Amygdala (tissue), 56 donors: ENCODE measurements at regions not wholly inside any gene's neighbourhood (a gene's known extent, or its start where the extent isn't known, plus 50 kb on each side); places are given as distances from the start of the nearest gene placed in this dataset.

ENCODE experiments used
- DNase-seq, 56 donors: peaks; one replicate each; lab custom pipeline; 2025; lab: John Stamatoyannopoulos, UW

DNA sequence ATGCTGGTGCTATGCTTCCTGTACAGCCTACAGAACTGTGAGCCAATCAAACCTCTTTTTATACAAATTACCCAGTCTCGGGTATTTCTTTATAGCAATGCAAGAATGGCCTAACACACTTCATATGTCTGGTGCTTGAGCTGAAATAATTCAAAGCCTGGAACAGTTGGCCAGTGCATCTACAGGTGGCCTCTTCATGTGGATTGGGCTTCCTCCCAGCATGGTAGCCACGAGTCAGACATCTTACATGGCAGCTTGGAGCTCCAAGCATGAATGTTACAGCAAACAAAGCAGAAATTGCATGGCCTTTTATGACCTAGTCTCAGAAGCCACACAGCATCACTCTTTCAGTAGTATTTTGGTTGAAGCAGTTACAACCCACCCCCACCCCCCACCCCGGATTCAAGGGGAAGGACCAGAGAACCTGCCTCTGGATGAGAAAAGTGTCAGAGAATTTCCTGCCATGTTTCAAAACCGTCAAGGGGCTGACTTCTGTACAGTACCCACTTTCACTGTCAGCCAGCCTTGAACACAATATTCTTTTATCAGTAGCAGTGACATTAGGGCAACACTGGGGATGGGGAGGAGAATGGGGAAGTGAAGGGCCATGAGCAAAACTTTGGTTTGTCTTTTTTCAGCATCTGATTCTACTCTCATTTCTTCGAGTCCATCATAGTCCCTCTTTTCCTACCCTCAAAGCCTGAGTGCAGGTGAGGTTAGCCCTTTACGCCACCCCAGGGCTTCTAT is 368.7 kb downstream of the BCOR start:
- no peak for DNase-seq

DNA sequence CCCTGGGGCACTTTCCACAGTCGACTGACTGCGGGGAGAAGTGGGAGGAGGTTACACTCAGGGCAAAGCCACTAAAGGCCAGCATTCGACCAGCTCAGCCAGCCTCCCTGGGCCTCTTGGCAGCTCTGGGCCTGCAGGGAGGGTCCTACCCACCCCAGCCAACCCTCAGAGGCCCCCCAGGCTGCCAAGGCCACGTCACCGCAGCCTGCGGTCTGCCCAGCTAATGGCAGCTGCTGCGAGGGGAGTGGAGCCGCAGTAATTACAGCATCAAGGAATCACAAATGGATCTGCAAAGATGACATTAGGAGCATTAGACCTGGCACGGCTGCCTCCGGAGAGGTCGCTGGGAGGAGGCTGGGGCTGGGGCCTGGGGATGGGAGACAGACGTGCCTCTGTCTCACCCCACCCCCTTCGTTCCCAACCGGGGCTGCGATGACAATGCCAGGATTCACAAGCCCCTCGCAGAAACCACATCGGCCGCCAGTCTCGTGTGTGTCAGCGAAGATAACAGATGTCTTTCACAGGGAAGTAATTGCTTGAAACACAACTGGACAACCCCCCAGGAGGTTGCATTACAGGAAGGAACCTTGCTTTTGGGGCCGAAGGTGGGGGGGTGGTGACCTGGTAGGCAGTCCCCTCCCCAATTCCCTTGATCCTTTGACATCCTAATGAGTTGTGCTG is 367.6 kb downstream of the BCOR start:
- DNase-seq, result peak in 11 of 56 donors; percentile 1 to 30 (median 10)

GRCh38 chrX:39730662-39731329 is 367.0 kb downstream of the BCOR start:
- DNase-seq, result peak in 45 of 56 donors; percentile 2 to 63 (median 24)

GRCh38 chrX:39731330-39731667 is 366.5 kb downstream of the BCOR start:
- no peak for DNase-seq

DNA sequence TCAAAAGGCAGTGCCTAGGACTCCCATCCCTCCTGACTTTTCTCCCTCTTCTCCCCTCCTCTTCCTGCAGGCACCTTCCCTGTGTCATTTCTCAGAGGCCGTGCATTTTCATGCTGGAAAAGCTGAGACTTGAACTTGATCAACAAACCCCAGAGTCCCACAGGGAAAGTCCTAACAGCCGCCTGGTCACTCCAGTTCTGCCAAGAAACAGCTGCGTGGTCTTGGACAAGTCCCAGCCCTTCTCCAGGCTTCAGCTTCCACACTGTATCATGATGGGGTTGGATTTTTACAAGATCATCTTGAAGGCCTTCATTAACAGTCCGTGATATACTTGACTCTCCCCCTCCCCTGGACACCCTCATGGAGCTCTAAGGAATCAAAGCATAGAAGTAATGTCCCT is 366.0 kb downstream of the BCOR start:
- DNase-seq, result no peak

GRCh38 chrX:39733745-39734144 is 364.0 kb downstream of the BCOR start:
- DNase-seq, result no peak

DNA sequence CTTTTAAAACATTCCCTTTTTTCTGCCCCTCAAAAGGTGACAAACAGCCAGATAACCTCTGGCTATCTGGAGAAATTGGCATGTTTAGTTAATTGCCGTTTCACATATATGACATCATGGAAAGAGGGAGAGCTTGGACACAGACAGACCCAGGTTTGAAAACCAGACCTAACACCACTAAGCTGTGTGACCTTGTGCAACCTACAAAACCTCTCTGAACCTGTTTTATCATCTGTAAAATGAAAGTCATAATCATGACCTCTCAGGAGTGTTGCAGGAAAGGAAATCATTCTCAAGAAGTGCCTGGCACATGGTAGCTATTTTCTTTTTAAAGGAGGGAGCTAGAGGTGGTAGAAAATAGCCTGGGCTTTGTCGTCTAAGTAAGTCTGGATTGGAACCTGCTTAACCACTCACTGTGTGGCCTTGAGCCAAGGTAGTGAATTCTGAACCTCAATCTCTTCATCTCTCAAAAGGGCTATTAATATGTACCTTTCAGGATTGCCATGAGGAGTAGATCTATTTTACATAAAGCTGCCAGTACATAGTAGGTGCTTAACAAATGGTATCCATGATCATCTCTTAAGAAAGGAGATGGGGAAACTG is 363.5 kb downstream of the BCOR start:
- DNase-seq, result no peak

GRCh38 chrX:39736216-39737211 is 361.2 kb downstream of the BCOR start:
- peak in 5 of 56 donors; percentile 10 to 43 (median 18) for DNase-seq

DNA sequence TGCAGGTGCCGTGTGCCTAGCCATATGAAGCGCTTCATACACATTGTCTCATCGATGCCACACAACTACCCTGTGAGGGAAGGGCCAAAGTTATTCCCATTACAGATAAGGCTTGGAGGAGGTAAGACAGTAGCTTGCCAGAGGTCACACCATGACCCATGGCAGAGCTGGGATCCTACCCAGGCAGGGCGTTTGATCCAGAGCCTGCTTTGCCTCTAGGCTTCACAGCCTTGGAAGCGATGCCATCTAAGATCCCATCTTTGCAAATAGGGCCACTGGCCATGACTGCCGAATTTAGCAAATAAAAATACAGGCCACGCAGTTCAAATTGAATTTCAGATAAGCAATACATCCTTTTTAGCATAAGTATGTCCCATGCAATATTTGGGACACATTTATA is 358.2 kb downstream of the BCOR start:
- no peak for DNase-seq

DNA sequence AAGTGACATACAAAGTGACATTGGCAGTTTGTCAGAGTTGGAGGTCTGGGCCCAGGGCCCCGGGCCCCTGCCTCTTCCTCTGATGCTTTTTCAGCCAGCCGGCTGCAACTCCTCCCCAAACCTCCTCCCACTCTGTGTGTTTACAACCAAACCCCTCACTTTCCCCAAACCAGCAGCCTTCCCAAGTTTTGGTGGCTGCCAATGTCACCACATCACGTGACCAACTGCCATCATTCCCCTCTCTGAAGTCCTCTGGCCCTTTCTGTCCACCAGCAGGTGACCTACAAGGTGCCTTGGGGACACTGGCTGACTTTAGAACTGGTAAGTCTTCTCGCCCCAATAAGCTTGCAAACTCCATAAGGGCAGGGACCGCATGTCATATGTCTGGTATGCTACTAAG is 357.7 kb downstream of the BCOR start:
- no peak for DNase-seq

GRCh38 chrX:39741904-39742303 is 355.9 kb downstream of the BCOR start:
- no peak for DNase-seq

- DNase-seq, result no peak
Observed at GRCh38 chrX:39745818-39746217, 351.9 kb downstream of the BCOR start.

- no peak for DNase-seq
Observed at GRCh38 chrX:39749135-39749534, 348.6 kb downstream of the BCOR start.

DNA sequence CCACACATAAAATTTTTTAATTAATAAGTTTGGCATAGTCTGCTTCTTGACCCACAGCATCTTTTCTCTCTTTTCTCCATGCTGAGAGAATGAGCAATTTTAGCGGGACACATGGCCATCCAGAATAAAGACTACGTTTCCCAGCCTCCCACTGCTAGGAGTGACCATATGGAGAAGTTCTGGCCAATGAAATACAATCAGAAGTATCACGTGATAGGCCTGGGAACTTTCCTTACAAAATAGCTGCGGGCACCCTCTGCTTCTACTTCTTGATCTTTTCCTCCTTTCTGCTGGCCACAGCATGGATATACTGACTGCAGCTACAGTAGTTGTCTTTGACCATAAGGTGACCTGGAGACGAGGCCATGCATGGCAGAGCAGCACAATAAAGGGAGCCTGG is 348.0 kb downstream of the BCOR start:
- no peak for DNase-seq

DNA sequence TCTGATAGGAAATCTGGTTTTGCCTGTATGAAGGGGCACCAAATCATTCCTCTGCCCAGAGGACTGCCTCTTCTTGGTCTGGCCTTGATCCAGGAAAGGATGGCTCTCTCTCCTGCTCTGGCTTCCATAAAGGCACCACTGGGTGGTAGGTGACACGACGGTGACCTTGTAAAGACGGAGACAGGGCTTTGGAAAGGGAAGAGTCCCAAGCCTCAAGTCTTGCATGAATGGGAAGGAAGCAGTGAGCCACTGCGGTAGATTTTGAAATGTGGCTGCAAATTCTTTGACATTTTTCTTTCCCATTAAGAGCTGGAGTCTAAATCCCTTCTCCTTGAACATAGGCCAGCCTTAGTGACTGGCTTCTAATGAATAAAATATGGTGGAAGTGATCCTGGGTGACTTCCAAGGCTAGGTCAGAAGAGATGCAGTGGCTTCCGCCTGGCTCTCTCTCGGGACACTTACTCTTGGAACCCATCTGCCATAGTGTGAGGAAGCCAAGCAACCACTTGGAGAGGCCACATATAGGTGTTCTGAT is 347.4 kb downstream of the BCOR start:
- DNase-seq, result no peak

DNA sequence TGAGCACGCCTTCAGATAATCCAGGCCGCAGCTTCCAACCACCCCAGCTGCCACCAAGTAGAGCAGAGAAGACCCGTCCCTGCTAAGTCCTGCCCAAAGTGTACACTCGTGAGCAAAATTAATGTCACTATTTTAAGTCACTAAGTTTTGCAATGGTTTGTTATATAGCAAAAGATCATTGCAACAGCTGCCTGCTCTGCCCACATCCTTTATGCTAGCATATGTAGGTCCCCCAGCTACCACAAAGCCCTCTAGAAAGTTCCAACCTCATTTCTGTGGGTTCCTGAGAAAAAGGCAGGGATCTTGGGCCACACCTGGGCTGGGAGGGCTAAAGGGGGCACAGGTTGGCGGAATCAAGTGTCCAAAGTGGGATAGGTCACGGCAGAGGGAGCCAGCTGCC is 346.9 kb downstream of the BCOR start:
- DNase-seq, result no peak

DNA sequence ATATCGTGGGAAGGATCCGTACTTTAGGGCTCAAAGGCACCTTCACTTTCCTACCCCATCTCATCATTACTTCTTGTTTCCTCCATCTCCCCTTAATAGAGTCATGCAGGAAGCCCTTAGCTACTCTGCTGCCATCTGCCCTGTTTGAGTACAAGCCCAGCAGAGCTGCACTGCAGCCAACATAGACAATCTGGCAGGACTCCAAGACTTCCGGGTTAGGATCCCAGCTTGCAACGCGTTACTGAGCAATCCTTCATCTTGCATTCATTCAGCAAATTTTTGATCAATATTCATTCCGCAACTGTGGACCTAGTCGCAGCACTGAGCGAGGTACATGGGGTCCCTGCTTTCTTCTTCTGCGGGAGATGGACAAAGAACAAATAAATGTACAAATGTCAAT is 344.9 kb downstream of the BCOR start:
- peak in 27 of 56 donors; percentile 0 to 62 (median 13) for DNase-seq

DNA sequence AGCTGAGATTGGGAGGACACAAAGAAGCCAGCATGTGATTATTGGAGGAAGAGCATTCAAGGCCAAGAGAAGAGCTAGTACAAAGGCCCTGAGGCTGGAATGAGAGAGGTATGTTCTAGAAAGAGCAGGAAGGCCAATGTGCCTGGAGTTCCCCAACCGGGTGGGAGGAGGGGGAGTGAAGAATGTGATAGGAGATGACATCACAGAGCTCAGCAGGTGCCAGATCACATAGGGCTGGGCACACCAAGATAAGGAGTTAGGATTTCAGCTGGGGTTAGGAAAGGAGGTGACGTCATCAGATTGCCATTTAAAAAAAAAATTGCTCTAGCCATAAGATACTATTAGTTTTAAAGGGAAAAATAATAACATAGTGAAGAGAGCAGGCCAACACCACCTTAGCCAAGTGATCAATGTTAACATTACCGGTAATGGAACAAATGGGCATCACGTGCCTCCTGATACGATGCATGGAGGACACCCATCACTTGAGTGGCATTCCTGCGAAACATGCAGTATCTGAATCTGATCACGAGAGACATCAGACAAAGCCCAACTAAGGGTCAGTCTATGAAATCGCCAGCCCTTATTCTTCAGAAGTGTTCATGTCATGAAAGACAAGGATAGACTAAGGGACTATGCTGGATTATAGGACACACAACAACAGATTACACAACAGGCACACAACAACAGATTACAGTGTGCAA is 344.3 kb downstream of the BCOR start:
- DNase-seq, result no peak
